KMS-11 (cell line): ENCODE measurements at regions not wholly inside any gene's neighbourhood (a gene's known extent, or its start where the extent isn't known, plus 50 kb on each side); places are given as distances from the start of the nearest gene placed in this dataset.

Experiments
- H2AFZ ChIP-seq: fragments of 200-600 bp; sonication (generic); 2 replicates; pipeline ENCODE4 v1.6.1; 2016; ENCODE audit warnings: antibody characterized with exemption, mixed run types, low read depth
- H3K27ac ChIP-seq: fragments of 200-600 bp; sonication (generic); 2 replicates; pipeline ENCODE4 v1.6.1; 2016; ENCODE audit warnings: mild to moderate bottlenecking, mixed run types
- H3K27me3 ChIP-seq: fragments of 200-600 bp; sonication (generic); 2 replicates; pipeline ENCODE4 v1.6.1; 2017; ENCODE audit warnings: mild to moderate bottlenecking, low read depth, mixed run types, moderate library complexity; ENCODE audit not compliant: insufficient read depth
- H3K36me3 ChIP-seq: fragments of 200-600 bp; sonication (generic); 2 replicates; pipeline ENCODE4 v1.6.1; 2017; ENCODE audit warnings: mild to moderate bottlenecking, mixed run types; ENCODE audit not compliant: insufficient read depth
- H3K4me1 ChIP-seq: fragments of 200-600 bp; sonication (generic); 2 replicates; pipeline ENCODE4 v1.6.1; 2016; ENCODE audit warnings: mild to moderate bottlenecking, low read depth, mixed run types; ENCODE audit not compliant: poor library complexity, severe bottlenecking
- H3K4me2 ChIP-seq: fragments of 200-600 bp; sonication (generic); 2 replicates; pipeline ENCODE4 v1.7.0; 2016; ENCODE audit warnings: mild to moderate bottlenecking, mixed run types
- H3K4me3 ChIP-seq: fragments of 200-600 bp; sonication (generic); IDR thresholded peaks from 2 replicates; pipeline ENCODE4 v1.6.1; 2017; ENCODE audit warnings: low read depth, low read length, mixed read lengths; ENCODE audit not compliant: insufficient read depth
- H3K79me2 ChIP-seq: fragments of 200-600 bp; sonication (generic); 2 replicates; pipeline ENCODE4 v1.6.1; 2016; ENCODE audit warnings: low read depth, mixed run types; ENCODE audit not compliant: insufficient read depth
- H3K9ac ChIP-seq: fragments of 200-600 bp; sonication (generic); 2 replicates; pipeline ENCODE4 v1.6.1; 2016; ENCODE audit warnings: mild to moderate bottlenecking, mixed run types
- H4K20me1 ChIP-seq: fragments of 200-600 bp; sonication (generic); 2 replicates; pipeline ENCODE4 v1.6.1; 2016; ENCODE audit warnings: mild to moderate bottlenecking, mixed run types; ENCODE audit not compliant: insufficient read depth
- TF ChIP-seq, protein P1 (sequence below): fragments of 200-600 bp; sonication (generic); conservative IDR thresholded peaks from 2 replicates; pipeline ENCODE4 v1.6.1; 2017; ENCODE audit warnings: low read depth, mild to moderate bottlenecking, antibody characterized with exemption, low read length, moderate library complexity, mixed read lengths

DNA sequence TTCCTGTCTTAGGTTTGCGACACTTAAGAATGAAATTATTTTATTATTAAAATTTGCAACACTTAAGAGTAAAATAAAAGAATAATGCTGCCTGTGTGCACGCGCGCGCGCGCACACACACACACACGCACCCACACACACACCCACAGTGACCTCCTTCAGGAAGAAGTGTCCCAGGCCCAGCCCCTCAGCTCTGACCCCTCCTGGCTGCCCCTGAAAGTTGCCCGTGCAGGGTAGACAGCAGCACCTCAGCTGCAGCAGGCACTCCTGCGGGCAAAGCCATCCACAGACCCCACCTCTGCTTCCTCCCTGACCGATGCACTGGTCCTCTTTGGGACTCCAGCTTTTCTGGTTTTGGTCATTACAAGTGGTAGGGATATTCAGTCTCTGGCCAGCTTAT is 478.2 kb downstream of the NTRK3 start:
- Histone ChIP-seq H3K79me2 (no peaks in the 10 kb centered on the region), H3K9ac (no peak overlapping the region), H4K20me1 (no peaks in the 10 kb centered on the region), H3K4me3 (no peak overlapping the region), H3K27me3 (no peaks in the 10 kb centered on the region), H3K4me2 (no peak overlapping the region), H3K27ac (no peak overlapping the region), H3K36me3 (no peaks in the 10 kb centered on the region), H2AFZ (no peak overlapping the region), H3K4me1 (no peaks in the 10 kb centered on the region)
- TF ChIP-seq, protein P1, sequence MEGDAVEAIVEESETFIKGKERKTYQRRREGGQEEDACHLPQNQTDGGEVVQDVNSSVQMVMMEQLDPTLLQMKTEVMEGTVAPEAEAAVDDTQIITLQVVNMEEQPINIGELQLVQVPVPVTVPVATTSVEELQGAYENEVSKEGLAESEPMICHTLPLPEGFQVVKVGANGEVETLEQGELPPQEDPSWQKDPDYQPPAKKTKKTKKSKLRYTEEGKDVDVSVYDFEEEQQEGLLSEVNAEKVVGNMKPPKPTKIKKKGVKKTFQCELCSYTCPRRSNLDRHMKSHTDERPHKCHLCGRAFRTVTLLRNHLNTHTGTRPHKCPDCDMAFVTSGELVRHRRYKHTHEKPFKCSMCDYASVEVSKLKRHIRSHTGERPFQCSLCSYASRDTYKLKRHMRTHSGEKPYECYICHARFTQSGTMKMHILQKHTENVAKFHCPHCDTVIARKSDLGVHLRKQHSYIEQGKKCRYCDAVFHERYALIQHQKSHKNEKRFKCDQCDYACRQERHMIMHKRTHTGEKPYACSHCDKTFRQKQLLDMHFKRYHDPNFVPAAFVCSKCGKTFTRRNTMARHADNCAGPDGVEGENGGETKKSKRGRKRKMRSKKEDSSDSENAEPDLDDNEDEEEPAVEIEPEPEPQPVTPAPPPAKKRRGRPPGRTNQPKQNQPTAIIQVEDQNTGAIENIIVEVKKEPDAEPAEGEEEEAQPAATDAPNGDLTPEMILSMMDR: no peak

GRCh38 chr15:87777054-87777561 is 479.4 kb downstream of the NTRK3 start:
- H3K79me2 ChIP-seq: no peaks in the 10 kb centered on the region
- H3K4me1 ChIP-seq: no peaks in the 10 kb centered on the region
- H2AFZ ChIP-seq: no peak overlapping the region
- H3K36me3 ChIP-seq: no peaks in the 10 kb centered on the region
- H3K4me2 ChIP-seq: no peak overlapping the region
- TF ChIP-seq, protein P1: no peak
- no peak overlapping the region for H3K4me3 ChIP-seq
- H3K27me3 ChIP-seq: no peaks in the 10 kb centered on the region
- no peaks in the 10 kb centered on the region for H4K20me1 ChIP-seq
- no peak overlapping the region for H3K9ac ChIP-seq
- no peak overlapping the region for H3K27ac ChIP-seq

GRCh38 chr15:87767516-87767915 is 489.0 kb downstream of the NTRK3 start:
- H3K79me2 ChIP-seq: no peaks in the 10 kb centered on the region
- no peak overlapping the region for H3K4me2 ChIP-seq
- TF ChIP-seq, protein P1: no peak
- H3K9ac ChIP-seq: no peak overlapping the region
- H3K27me3 ChIP-seq: no peaks in the 10 kb centered on the region
- H3K4me3 ChIP-seq: no peak overlapping the region
- H2AFZ ChIP-seq: no peak overlapping the region
- H4K20me1 ChIP-seq: no peaks in the 10 kb centered on the region
- no peaks in the 10 kb centered on the region for H3K4me1 ChIP-seq
- no peak overlapping the region for H3K27ac ChIP-seq
- H3K36me3 ChIP-seq: no peaks in the 10 kb centered on the region

DNA sequence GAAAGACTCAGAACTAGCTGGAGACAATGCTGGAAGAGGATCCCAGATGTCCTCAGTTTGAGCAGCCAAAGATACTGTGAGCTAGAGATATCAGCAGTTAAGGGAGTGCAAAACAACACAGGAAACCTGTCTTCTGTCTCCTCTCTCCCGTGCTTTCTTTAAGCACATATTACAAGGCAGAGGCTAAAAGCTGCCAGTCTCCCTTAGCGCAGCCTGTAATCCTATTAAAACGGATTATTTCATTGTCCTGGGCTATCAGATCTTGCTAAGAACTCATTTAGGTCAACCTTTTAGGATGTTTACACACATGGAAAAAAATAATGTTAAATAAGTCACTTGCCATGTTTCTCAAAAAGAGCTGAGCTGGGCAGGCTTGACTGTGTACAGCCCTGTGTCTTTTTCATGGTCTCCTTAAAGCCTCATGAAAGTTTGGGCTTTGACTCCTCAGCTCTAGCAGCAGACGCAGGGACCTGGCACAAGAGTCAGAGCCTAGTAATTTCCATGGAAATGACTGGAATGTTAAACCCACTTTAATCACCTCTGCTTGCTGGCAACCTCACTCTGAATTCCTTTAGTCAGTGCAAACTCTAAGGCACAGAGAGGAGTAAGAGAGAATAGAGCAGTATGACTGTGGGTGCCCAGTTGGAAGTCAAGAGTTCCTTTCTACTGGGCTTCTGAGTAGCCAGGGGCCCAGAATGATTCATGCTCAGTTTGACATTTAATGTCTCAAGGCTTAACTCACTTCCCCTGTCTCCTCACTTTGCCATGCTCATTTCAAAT is 491.9 kb downstream of the NTRK3 start:
- Histone ChIP-seq H3K36me3 (no peaks in the 10 kb centered on the region), H3K27me3 (no peaks in the 10 kb centered on the region), H3K4me3 (no peak overlapping the region), H3K4me2 (no peak overlapping the region), H4K20me1 (no peaks in the 10 kb centered on the region), H3K27ac (no peak overlapping the region), H3K9ac (no peak overlapping the region), H3K79me2 (no peaks in the 10 kb centered on the region), H3K4me1 (no peaks in the 10 kb centered on the region), H2AFZ (no peak overlapping the region)
- TF ChIP-seq, protein P1: no peak
